Mucosa of gallbladder (tissue), 1 donor: ENCODE measurements at regions not wholly inside any gene's neighbourhood (a gene's known extent, or its start where the extent isn't known, plus 50 kb on each side); places are given as distances from the start of the nearest gene placed in this dataset.

Experiments
- DNase-seq: peaks from one replicate; pipeline ENCODE4 v3.0.0-alpha.2; 2020; ENCODE audit warnings: low spot score
- donor health status: DM: no; HTN: no; CAD: no.

- DNase-seq: no peak
Measured at GRCh38 chr5:61737301-61737963, 405.4 kb downstream of the ZSWIM6 start.

GRCh38 chr5:61737964-61738340 is 405.9 kb downstream of the ZSWIM6 start:
- DNase-seq: no peak

GRCh38 chr5:61738446-61738845 is 406.4 kb downstream of the ZSWIM6 start:
- DNase-seq: no peak

- DNase-seq: no peak
Measured at GRCh38 chr5:61744690-61745619, 412.9 kb downstream of the ZSWIM6 start.

- DNase-seq: no peak
Measured at GRCh38 chr5:61746831-61747575, 414.9 kb downstream of the ZSWIM6 start.

- no peak for DNase-seq
Measured at GRCh38 chr5:61748121-61748520, 416.1 kb downstream of the ZSWIM6 start.

GRCh38 chr5:61748651-61749050 is 416.6 kb downstream of the ZSWIM6 start:
- no peak for DNase-seq

GRCh38 chr5:61752588-61752987 is 420.5 kb downstream of the ZSWIM6 start:
- no peak for DNase-seq

- DNase-seq: no peak
Measured at GRCh38 chr5:61754792-61755191, 422.7 kb downstream of the ZSWIM6 start.

GRCh38 chr5:61755726-61756222 is 423.7 kb downstream of the ZSWIM6 start:
- DNase-seq: no peak

- no peak for DNase-seq
Measured at GRCh38 chr5:61758711-61759110, 426.7 kb downstream of the ZSWIM6 start.

- DNase-seq: no peak
Measured at GRCh38 chr5:61765471-61765870, 433.4 kb downstream of the ZSWIM6 start.

- DNase-seq: no peak
Measured at GRCh38 chr5:61766141-61766540, 434.1 kb downstream of the ZSWIM6 start.

- DNase-seq: no peak
Measured at GRCh38 chr5:61767231-61768080, 435.4 kb downstream of the ZSWIM6 start.

GRCh38 chr5:61768692-61769281 is 436.7 kb downstream of the ZSWIM6 start:
- DNase-seq: no peak

- DNase-seq: no peak
Measured at GRCh38 chr5:61771062-61771461, 439.0 kb downstream of the ZSWIM6 start.

- no peak for DNase-seq
Measured at GRCh38 chr5:61771808-61772207, 439.8 kb downstream of the ZSWIM6 start.

GRCh38 chr5:61775901-61776300 is 443.8 kb downstream of the ZSWIM6 start:
- DNase-seq: no peak

GRCh38 chr5:61777292-61777691 is 445.2 kb downstream of the ZSWIM6 start:
- no peak for DNase-seq

- no peak for DNase-seq
Measured at GRCh38 chr5:61779743-61780142, 447.7 kb downstream of the ZSWIM6 start.

- no peak for DNase-seq
Measured at GRCh38 chr5:61783481-61783880, 451.4 kb downstream of the ZSWIM6 start.
